GM23338 (cell line): ENCODE measurements at regions not wholly inside any gene's neighbourhood (a gene's known extent, or its start where the extent isn't known, plus 50 kb on each side); places are given as distances from the start of the nearest gene placed in this dataset.
A peak's percentile ranks its signal among the peaks of the same experiment; 100 is the strongest.

Experiments used
- ATAC-seq: fragments of 200-7000 bp; cut with Tn5 transposase; 3 replicates; pipeline ENCODE4 v1.9.1; 2020
- DNase-seq: peaks from one replicate; pipeline ENCODE4 v3.0.0-alpha.2; 2015; ENCODE audit warnings: low spot score
- H2AFZ ChIP-seq: fragments of 200-600 bp; sonication (generic); 2 replicates; pipeline ENCODE4 v1.8.0; 2016; ENCODE audit warnings: antibody characterized with exemption, mild to moderate bottlenecking, moderate library complexity
- H3F3A ChIP-seq: fragments of 200-600 bp; sonication (generic); replicated peaks from 2 replicates; pipeline ENCODE4 v1.8.0; 2017; ENCODE audit warnings: antibody characterized with exemption, mixed run types, low read depth
- H3K27ac ChIP-seq: fragments of 200-600 bp; sonication (generic); 2 replicates; pipeline ENCODE4 v1.6.1; 2016; ENCODE audit warnings: low read depth
- H3K27me3 ChIP-seq: fragments of 200-600 bp; sonication (generic); 2 replicates; pipeline ENCODE4 v1.8.0; 2016; ENCODE audit warnings: mild to moderate bottlenecking, mixed run types, moderate library complexity; ENCODE audit not compliant: insufficient read depth
- H3K36me3 ChIP-seq: fragments of 200-600 bp; sonication (generic); 2 replicates; pipeline ENCODE4 v1.8.0; 2016; ENCODE audit warnings: mild to moderate bottlenecking; ENCODE audit not compliant: insufficient read depth
- H3K4me1 ChIP-seq: fragments of 200-600 bp; sonication (generic); 2 replicates; pipeline ENCODE4 v1.8.0; 2016; ENCODE audit warnings: mild to moderate bottlenecking, moderate library complexity; ENCODE audit not compliant: insufficient read depth
- H3K4me2 ChIP-seq: fragments of 200-600 bp; sonication (generic); 2 replicates; pipeline ENCODE4 v1.7.1; 2017; ENCODE audit warnings: mixed run types
- H3K4me3 ChIP-seq: fragments of 200-600 bp; sonication (generic); 2 replicates; pipeline ENCODE4 v1.6.1; 2016; ENCODE audit warnings: mixed run types
- H3K79me2 ChIP-seq: fragments of 200-600 bp; sonication (generic); replicated peaks from 2 replicates; pipeline ENCODE4 v1.8.0; 2017; ENCODE audit warnings: mild to moderate bottlenecking; ENCODE audit not compliant: insufficient read depth
- H3K9me2 ChIP-seq: fragments of 200-600 bp; sonication (generic); 2 replicates; pipeline ENCODE4 v1.8.0; 2017; ENCODE audit not compliant: insufficient read depth
- H4K20me1 ChIP-seq: fragments of 200-600 bp; sonication (generic); replicated peaks from 2 replicates; pipeline ENCODE4 v1.8.0; 2017; ENCODE audit warnings: mild to moderate bottlenecking; ENCODE audit not compliant: insufficient read depth
- H3K27ac Mint-ChIP-seq: 2 replicates; pipeline ENCODE4 v1.8.0; 2020; ENCODE audit warnings: inconsistent platforms, mild to moderate bottlenecking, moderate library complexity, mixed read lengths
- H3K27me3 Mint-ChIP-seq: 3 replicates; pipeline ENCODE4 v1.8.0; 2022; ENCODE audit warnings: low read depth, mild to moderate bottlenecking, moderate library complexity, mixed read lengths, inconsistent platforms; ENCODE audit not compliant: insufficient read depth, poor library complexity
- H3K36me3 Mint-ChIP-seq: 3 replicates; pipeline ENCODE4 v1.8.0; 2021; ENCODE audit warnings: low read depth, mild to moderate bottlenecking, inconsistent platforms, moderate library complexity, mixed read lengths
- H3K4me1 Mint-ChIP-seq: 3 replicates; pipeline ENCODE4 v1.8.0; 2020; ENCODE audit warnings: mild to moderate bottlenecking, inconsistent platforms, mixed read lengths
- H3K4me3 Mint-ChIP-seq: 3 replicates; pipeline ENCODE4 v1.8.0; 2021; ENCODE audit warnings: moderate library complexity, mild to moderate bottlenecking, inconsistent platforms, mixed read lengths
- H3K9me3 Mint-ChIP-seq: 3 replicates; pipeline ENCODE4 v1.8.0; 2020; ENCODE audit warnings: moderate library complexity, mild to moderate bottlenecking, inconsistent platforms, mixed read lengths
- CREB1 ChIP-seq: fragments of 250-450 bp; sonication (Bioruptor Pico); IDR thresholded peaks from 2 replicates; pipeline ENCODE4 v1.5.0; 2020; ENCODE audit warnings: low read depth, mild to moderate bottlenecking, moderate library complexity
- CTCF ChIP-seq, 2 experiments: fragments of 200-600 bp in 1 of 2; sonication (generic) in 1 of 2; conservative IDR thresholded peaks; 2 replicates each; pipeline versions ENCODE4 v1.5.1 to v1.6.1; 2016 to 2017; ENCODE audit warnings: antibody characterized with exemption in 2 of 2, low read depth in 2 of 2, mild to moderate bottlenecking in 2 of 2, moderate library complexity in 1 of 2
- ETS1 ChIP-seq: IDR thresholded peaks from 2 replicates; pipeline ENCODE4 v1.6.1; 2016; ENCODE audit warnings: antibody characterized with exemption
- EZH2 ChIP-seq: fragments of 200-600 bp; sonication (generic); IDR thresholded peaks from one replicate; pipeline ENCODE4 v1.8.0; 2017; ENCODE audit warnings: antibody characterized with exemption, mild to moderate bottlenecking, low read depth; ENCODE audit not compliant: unreplicated experiment
- EZH2phosphoT487 ChIP-seq: fragments of 200-600 bp; sonication (generic); IDR thresholded peaks from one replicate; pipeline ENCODE4 v1.8.1; 2018; ENCODE audit warnings: antibody characterized with exemption; ENCODE audit not compliant: unreplicated experiment
- JUNB ChIP-seq: IDR thresholded peaks from one replicate; pipeline ENCODE4 v1.6.1; 2016; ENCODE audit warnings: antibody characterized with exemption; ENCODE audit not compliant: unreplicated experiment
- NANOG ChIP-seq: IDR thresholded peaks from 2 replicates; pipeline ENCODE4 v1.6.1; 2016; ENCODE audit warnings: antibody characterized with exemption, borderline replicate concordance
- POLR2AphosphoS5 ChIP-seq: IDR thresholded peaks from 2 replicates; pipeline ENCODE4 v1.6.1; 2016; ENCODE audit warnings: antibody characterized with exemption, low read depth
- STAT1 ChIP-seq: IDR thresholded peaks from one replicate; pipeline ENCODE4 v1.6.1; 2016; ENCODE audit warnings: antibody characterized with exemption; ENCODE audit not compliant: unreplicated experiment
- ZNF114 ChIP-seq: fragments of 250-450 bp; sonication (Bioruptor Pico); IDR thresholded peaks from 2 replicates; pipeline ENCODE4 v1.5.0; 2020; ENCODE audit warnings: mild to moderate bottlenecking, moderate library complexity
- ZNF331 ChIP-seq: fragments of 250-450 bp; sonication (Bioruptor Pico); IDR thresholded peaks from 2 replicates; pipeline ENCODE4 v1.5.0; 2020; ENCODE audit warnings: low read depth, mild to moderate bottlenecking, moderate library complexity
- ZNF462 ChIP-seq: fragments of 250-450 bp; sonication (Bioruptor Pico); IDR thresholded peaks from 2 replicates; pipeline ENCODE4 v1.5.0; 2020; ENCODE audit warnings: mild to moderate bottlenecking, moderate library complexity
- TF ChIP-seq, protein P1 (sequence below): IDR thresholded peaks from one replicate; pipeline ENCODE4 v1.6.1; 2018; ENCODE audit warnings: antibody characterized with exemption; ENCODE audit not compliant: unreplicated experiment

DNA sequence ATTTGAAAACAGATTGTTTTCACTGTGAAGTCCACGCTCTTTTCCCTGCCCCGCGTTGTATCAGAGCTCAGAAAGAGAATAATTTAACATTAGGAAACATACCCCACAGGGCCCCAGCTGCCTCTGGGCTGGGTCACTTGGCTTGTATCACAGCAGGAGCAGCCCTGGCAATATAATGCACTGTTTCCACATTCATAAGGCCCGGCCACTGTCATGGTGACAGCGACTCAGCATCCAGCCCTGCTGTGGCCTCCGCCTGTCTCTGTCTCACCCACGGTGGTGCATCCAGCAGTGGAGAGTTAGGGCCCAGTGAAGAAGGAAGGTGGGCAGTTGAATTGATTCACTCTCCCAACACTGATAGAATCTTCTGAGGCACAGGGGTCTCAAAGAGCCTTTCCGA, 188.9 kb downstream of the NSG2 start:
- Histone ChIP-seq H3K4me3 (no peak overlapping the region), H3K27ac (no peak overlapping the region), H3K9me2 (no peaks in the 10 kb centered on the region), H3K4me1 (no peaks in the 10 kb centered on the region), H3K79me2 (no peaks in the 10 kb centered on the region), H3K27me3 (no peaks in the 10 kb centered on the region), H3K4me2 (no peak overlapping the region), H2AFZ (peak overlapping the region; percentile 32; the same call in 1 of the 2 replicates), H4K20me1 (no peaks in the 10 kb centered on the region), H3F3A (no peaks in the 10 kb centered on the region), H3K36me3 (no peaks in the 10 kb centered on the region)
- Mint-ChIP-seq H3K4me3 (no peak overlapping the region), H3K27ac (no peak overlapping the region), H3K27me3 (no peaks in the 10 kb centered on the region), H3K4me1 (no peaks in the 10 kb centered on the region; the same call in 2 of the 3 replicates), H3K9me3 (peaks cover 6% of the 10 kb centered on the region), H3K36me3 (peaks cover 6% of the 10 kb centered on the region; the same call in 2 of the 3 replicates)
- no peak for ATAC-seq
- no peak for TF ChIP-seq CREB1 (CRISPR knock-in tag)
- no peak for TF ChIP-seq STAT1
- no peak for TF ChIP-seq EZH2phosphoT487
- TF ChIP-seq ZNF114: no peak
- no peak for TF ChIP-seq CTCF (conservative IDR thresholded peaks at IDR 0.05; ENCODE audit: low read depth in 2 of 2)
- TF ChIP-seq ETS1: no peak
- TF ChIP-seq ZNF462: no peak
- TF ChIP-seq JUNB: no peak
- no peak for TF ChIP-seq POLR2AphosphoS5
- TF ChIP-seq NANOG: no peak
- TF ChIP-seq, protein P1, sequence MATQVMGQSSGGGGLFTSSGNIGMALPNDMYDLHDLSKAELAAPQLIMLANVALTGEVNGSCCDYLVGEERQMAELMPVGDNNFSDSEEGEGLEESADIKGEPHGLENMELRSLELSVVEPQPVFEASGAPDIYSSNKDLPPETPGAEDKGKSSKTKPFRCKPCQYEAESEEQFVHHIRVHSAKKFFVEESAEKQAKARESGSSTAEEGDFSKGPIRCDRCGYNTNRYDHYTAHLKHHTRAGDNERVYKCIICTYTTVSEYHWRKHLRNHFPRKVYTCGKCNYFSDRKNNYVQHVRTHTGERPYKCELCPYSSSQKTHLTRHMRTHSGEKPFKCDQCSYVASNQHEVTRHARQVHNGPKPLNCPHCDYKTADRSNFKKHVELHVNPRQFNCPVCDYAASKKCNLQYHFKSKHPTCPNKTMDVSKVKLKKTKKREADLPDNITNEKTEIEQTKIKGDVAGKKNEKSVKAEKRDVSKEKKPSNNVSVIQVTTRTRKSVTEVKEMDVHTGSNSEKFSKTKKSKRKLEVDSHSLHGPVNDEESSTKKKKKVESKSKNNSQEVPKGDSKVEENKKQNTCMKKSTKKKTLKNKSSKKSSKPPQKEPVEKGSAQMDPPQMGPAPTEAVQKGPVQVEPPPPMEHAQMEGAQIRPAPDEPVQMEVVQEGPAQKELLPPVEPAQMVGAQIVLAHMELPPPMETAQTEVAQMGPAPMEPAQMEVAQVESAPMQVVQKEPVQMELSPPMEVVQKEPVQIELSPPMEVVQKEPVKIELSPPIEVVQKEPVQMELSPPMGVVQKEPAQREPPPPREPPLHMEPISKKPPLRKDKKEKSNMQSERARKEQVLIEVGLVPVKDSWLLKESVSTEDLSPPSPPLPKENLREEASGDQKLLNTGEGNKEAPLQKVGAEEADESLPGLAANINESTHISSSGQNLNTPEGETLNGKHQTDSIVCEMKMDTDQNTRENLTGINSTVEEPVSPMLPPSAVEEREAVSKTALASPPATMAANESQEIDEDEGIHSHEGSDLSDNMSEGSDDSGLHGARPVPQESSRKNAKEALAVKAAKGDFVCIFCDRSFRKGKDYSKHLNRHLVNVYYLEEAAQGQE: no peak
- no peak for TF ChIP-seq EZH2
- no peak for TF ChIP-seq ZNF331 (CRISPR knock-in tag)
- DNase-seq: no peak
